Fibroblast of lung (primary cell): ENCODE measurements at regions not wholly inside any gene's neighbourhood (a gene's known extent, or its start where the extent isn't known, plus 50 kb on each side); places are given as distances from the start of the nearest gene placed in this dataset.
A peak's percentile ranks its signal among the peaks of the same experiment; 100 is the strongest.

Source experiments
- DNase-seq, 2 donors: peaks; one replicate each; pipeline versions ENCODE4 v3.0.0 to v3.0.0-alpha.2; 2010; ENCODE audit warnings: low read depth in 2 of 2
- H2AFZ ChIP-seq: 2 replicates; pipeline ENCODE4 v1.5.1; 2012; ENCODE audit warnings: low read length, control low read depth, inconsistent platforms
- H3K27ac ChIP-seq: 2 replicates; pipeline ENCODE4 v1.5.1; 2011; ENCODE audit warnings: low read length, control low read depth; ENCODE audit not compliant: insufficient read depth
- H3K27me3 ChIP-seq: 2 replicates; pipeline ENCODE4 v1.5.1; 2011; ENCODE audit warnings: mild to moderate bottlenecking, low read length; ENCODE audit not compliant: control insufficient read depth, insufficient read depth
- H3K36me3 ChIP-seq: 2 replicates; pipeline ENCODE4 v1.5.1; 2011; ENCODE audit warnings: low read length; ENCODE audit not compliant: control insufficient read depth, insufficient read depth
- H3K4me1 ChIP-seq: 2 replicates; pipeline ENCODE4 v1.5.1; 2011; ENCODE audit warnings: low read length; ENCODE audit not compliant: control insufficient read depth, insufficient read depth; ENCODE audit errors: extremely low read depth
- H3K4me2 ChIP-seq: 2 replicates; pipeline ENCODE4 v1.5.1; 2011; ENCODE audit warnings: low read length, control low read depth; ENCODE audit not compliant: insufficient read depth; ENCODE audit errors: extremely low read depth
- H3K4me3 ChIP-seq, 4 experiments: fragments of 200-600 bp in 1 of 4; sonication (generic) in 1 of 4; replicated peaks in 1 of 4; 2 replicates each; pipeline ENCODE4 v1.5.1; 2011 to 2016; ENCODE audit warnings: low read length in 4 of 4, low read depth in 3 of 4, mild to moderate bottlenecking in 3 of 4, control low read depth in 2 of 4, inconsistent platforms in 1 of 4, mixed read lengths in 1 of 4; ENCODE audit not compliant: insufficient read depth in 1 of 4; ENCODE audit errors: control extremely low read depth in 1 of 4
- H3K79me2 ChIP-seq: 2 replicates; pipeline ENCODE4 v1.5.1; 2012; ENCODE audit warnings: mild to moderate bottlenecking, low read length, inconsistent platforms; ENCODE audit not compliant: control insufficient read depth, insufficient read depth
- H3K9ac ChIP-seq: 2 replicates; pipeline ENCODE4 v1.5.1; 2011; ENCODE audit warnings: mild to moderate bottlenecking, low read length, control low read depth; ENCODE audit not compliant: insufficient read depth
- H3K9me3 ChIP-seq: 2 replicates; pipeline ENCODE4 v1.5.1; 2012; ENCODE audit warnings: low read depth, low read length; ENCODE audit not compliant: control insufficient read depth, insufficient read depth
- H4K20me1 ChIP-seq: 2 replicates; pipeline ENCODE4 v1.5.1; 2011; ENCODE audit warnings: low read length; ENCODE audit not compliant: control insufficient read depth, insufficient read depth; ENCODE audit errors: extremely low read depth
- EZH2 ChIP-seq: IDR thresholded peaks from 2 replicates; pipeline ENCODE4 v1.5.1; 2012; ENCODE audit warnings: low read length, control low read depth, mild to moderate bottlenecking; ENCODE audit errors: missing control alignments
- TF ChIP-seq, protein P1 (sequence below), 2 donors: IDR thresholded peaks in 1 of 2; conservative IDR thresholded peaks in 1 of 2; 1 replicate in 1 of 2; 2 replicates in 1 of 2; pipeline ENCODE4 v1.5.1; 2011 to 2012; ENCODE audit warnings: low read length in 2 of 2, control low read depth in 1 of 2, inconsistent platforms in 1 of 2, low read depth in 1 of 2, mild to moderate bottlenecking in 1 of 2

DNA sequence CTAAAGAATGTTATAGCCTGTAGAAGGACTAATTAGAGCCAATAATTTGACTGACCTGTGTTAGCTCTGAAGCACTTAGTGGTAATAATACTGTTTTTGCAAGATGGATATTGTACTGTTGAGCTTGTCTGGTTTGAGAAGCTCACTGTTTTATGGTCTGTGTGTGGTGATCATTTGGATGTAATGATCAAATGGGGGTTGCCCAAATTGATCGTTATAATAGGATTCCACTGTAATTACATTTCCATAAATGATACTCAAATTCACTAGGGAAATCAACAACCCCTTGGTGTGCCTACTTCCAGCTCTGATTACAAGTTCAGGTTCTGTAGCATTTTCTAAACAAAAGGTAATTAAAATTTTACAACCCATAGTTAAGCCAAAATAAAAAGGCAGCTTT lies 971.4 kb downstream of the TTLL7 start:
- no peak for DNase-seq
- H3K79me2 ChIP-seq = no peaks in the 10 kb centered on the region
- no peaks in the 10 kb centered on the region for H4K20me1 ChIP-seq
- H3K4me3 ChIP-seq = no peak overlapping the region
- no peak overlapping the region for H3K9ac ChIP-seq
- TF ChIP-seq EZH2 = no peak
- TF ChIP-seq, protein P1, sequence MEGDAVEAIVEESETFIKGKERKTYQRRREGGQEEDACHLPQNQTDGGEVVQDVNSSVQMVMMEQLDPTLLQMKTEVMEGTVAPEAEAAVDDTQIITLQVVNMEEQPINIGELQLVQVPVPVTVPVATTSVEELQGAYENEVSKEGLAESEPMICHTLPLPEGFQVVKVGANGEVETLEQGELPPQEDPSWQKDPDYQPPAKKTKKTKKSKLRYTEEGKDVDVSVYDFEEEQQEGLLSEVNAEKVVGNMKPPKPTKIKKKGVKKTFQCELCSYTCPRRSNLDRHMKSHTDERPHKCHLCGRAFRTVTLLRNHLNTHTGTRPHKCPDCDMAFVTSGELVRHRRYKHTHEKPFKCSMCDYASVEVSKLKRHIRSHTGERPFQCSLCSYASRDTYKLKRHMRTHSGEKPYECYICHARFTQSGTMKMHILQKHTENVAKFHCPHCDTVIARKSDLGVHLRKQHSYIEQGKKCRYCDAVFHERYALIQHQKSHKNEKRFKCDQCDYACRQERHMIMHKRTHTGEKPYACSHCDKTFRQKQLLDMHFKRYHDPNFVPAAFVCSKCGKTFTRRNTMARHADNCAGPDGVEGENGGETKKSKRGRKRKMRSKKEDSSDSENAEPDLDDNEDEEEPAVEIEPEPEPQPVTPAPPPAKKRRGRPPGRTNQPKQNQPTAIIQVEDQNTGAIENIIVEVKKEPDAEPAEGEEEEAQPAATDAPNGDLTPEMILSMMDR (conservative IDR thresholded peaks at IDR 0.05 in 1 of 2, IDR thresholded peaks at IDR 0.05 in 1 of 2; ENCODE audit: low read depth in 1 of 2, low read length in 2 of 2) = no peak
- H3K4me2 ChIP-seq = no peak overlapping the region
- no peaks in the 10 kb centered on the region for H3K9me3 ChIP-seq
- no peaks in the 10 kb centered on the region for H3K36me3 ChIP-seq
- no peak overlapping the region for H3K27ac ChIP-seq
- H2AFZ ChIP-seq = no peak overlapping the region
- no peaks in the 10 kb centered on the region for H3K4me1 ChIP-seq
- no peaks in the 10 kb centered on the region for H3K27me3 ChIP-seq

- Histone ChIP-seq H3K36me3 (no peaks in the 10 kb centered on the region), H3K4me1 (no peaks in the 10 kb centered on the region), H3K27me3 (no peaks in the 10 kb centered on the region), H3K27ac (no peak overlapping the region), H3K9me3 (no peaks in the 10 kb centered on the region), H3K4me3 (no peak overlapping the region), H4K20me1 (no peaks in the 10 kb centered on the region), H3K9ac (no peak overlapping the region), H2AFZ (no peak overlapping the region), H3K79me2 (no peaks in the 10 kb centered on the region), H3K4me2 (no peak overlapping the region)
- TF ChIP-seq EZH2 = no peak
- TF ChIP-seq, protein P1 (conservative IDR thresholded peaks at IDR 0.05 in 1 of 2, IDR thresholded peaks at IDR 0.05 in 1 of 2; ENCODE audit: low read depth in 1 of 2, low read length in 2 of 2) = no peak
- DNase-seq = peak; percentile 15 to 16
Measured at GRCh38 chr1:83026745-83027144, 972.2 kb downstream of the TTLL7 start.

GRCh38 chr1:83024251-83024767 lies 974.6 kb downstream of the TTLL7 start:
- H3K4me3 ChIP-seq = no peak overlapping the region
- no peaks in the 10 kb centered on the region for H3K27me3 ChIP-seq
- TF ChIP-seq, protein P1 (conservative IDR thresholded peaks at IDR 0.05 in 1 of 2, IDR thresholded peaks at IDR 0.05 in 1 of 2; ENCODE audit: low read depth in 1 of 2, low read length in 2 of 2) = no peak
- no peak for TF ChIP-seq EZH2
- H3K9me3 ChIP-seq = no peaks in the 10 kb centered on the region
- no peak overlapping the region for H3K9ac ChIP-seq
- H3K79me2 ChIP-seq = no peaks in the 10 kb centered on the region
- H2AFZ ChIP-seq = no peak overlapping the region
- no peaks in the 10 kb centered on the region for H3K36me3 ChIP-seq
- DNase-seq = no peak
- no peak overlapping the region for H3K4me2 ChIP-seq
- no peaks in the 10 kb centered on the region for H4K20me1 ChIP-seq
- no peaks in the 10 kb centered on the region for H3K4me1 ChIP-seq
- no peak overlapping the region for H3K27ac ChIP-seq
